HG02973 (cell line): ENCODE measurements at regions not wholly inside any gene's neighbourhood (a gene's known extent, or its start where the extent isn't known, plus 50 kb on each side); places are given as distances from the start of the nearest gene placed in this dataset.

Experiments used
- ATAC-seq: cut with Tn5 transposase; IDR thresholded peaks from one replicate; pipeline ENCODE4 v1.9.1; 2021; ENCODE audit warnings: moderate library complexity; ENCODE audit not compliant: unreplicated experiment

DNA sequence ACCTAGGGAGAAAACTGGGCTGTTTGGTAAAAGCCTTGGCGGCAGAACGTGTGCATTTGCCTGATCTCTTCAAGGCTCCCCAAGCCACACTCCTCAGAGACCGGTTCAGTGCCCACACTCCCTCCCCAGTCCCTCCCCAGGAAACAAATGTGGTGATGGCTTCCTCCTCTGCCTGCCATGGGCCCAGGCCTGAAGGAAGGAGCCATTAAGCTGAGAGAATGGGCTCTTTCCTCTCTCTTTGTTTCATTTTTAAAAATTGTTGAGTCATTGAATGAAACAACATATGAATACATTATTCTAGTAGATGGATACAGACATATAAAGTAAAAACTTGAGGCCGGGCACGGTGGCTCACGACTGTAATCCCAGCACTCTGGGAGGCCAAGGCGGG lies 50.6 kb upstream of the YWHAQ start:
- no peak for ATAC-seq

DNA sequence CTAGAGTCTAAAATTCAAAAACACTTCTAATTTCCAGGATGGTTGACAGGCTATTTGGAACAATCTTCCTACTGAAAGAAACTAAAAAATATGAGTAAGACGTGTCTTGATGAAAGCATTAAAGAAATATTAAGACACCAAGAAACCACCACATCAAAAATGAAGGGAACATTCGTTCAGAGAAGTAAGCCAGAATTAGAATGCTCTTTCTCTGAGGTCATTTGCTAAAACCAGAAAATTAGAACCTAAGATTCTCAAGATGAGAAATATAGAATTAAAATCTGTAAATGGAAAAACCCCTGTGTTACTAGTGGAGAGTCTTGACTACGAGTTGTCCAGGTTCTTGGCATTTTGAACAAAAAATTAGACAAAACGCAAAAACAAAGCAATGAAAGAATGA lies 54.8 kb upstream of the YWHAQ start:
- no peak for ATAC-seq

DNA sequence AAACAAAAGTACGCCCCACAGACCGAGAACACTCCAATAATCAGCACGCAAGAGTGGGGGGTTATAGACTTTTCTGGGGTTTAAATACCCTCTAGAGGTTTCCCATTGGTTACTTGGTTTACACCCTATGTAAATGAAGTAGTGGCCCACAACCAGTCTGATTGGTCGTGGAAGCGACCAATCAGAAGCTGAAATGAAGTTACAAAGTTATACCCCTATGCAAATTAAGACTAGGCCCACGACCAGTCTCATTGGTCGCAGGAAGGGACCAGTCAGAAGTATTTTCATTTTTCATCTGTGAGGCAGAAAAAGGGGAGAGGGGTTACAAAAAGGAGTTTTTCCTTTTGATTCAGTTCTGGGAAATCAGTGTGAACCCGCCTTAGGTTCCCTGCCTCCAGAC lies 55.3 kb upstream of the YWHAQ start:
- ATAC-seq = no peak

DNA sequence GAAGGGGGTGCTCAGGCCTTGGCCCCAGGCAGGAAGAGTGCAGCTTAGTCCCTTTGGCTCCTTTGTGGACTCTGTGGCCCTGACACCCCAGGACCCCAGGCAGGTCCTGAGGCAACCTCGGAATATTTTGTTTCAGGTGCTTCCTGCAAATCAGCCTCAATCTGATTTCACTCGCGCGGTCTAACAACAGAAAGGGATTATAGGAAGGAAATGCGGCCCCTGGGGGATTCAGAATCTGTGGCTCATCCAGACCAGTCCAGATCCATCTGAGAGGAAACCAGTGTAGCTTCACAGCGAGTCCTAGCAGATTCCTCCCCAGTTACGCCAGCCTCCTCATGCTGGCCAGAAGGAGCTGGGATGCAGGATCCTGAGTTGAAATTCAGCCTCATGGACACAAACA lies 59.5 kb upstream of the YWHAQ start:
- no peak for ATAC-seq

DNA sequence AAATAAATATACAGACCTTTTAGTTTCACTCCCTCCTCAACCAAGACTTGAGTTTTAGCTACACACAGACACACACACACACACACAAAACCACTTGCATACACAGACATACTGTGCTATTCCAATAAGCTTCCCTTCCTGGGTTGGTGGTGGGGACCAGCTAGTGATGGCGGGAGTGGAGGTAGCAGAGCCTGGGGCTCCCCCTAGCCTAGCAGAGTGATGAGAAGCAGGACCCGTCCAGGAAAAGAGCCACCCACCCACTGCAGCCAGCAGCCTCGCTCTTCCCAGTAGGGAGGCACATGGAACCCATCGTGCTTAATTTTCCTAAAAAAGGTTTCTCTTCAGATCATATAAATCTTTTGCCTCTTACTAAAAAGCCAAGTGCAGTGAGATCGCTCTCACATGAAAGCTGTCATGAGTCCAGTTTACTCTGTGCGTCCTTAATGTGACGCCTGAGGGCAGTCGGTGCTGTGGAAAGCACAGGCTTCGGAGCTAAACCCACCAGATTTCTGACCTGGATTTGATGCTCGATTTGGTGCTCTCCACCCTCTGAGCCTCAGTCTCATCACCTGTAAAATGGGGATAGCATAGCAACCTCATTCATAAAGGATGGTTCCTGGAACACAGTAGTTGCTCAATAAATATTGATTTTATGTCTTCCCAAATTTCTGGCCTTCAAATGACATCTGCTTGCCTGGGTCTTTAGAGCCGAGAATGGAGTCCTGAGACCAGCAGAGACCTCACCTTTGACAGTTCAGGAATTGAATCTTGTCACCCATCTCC lies 60.1 kb upstream of the YWHAQ start:
- no peak for ATAC-seq

GRCh38 chr2:9692456-9693195 lies 61.8 kb upstream of the YWHAQ start:
- no peak for ATAC-seq

DNA sequence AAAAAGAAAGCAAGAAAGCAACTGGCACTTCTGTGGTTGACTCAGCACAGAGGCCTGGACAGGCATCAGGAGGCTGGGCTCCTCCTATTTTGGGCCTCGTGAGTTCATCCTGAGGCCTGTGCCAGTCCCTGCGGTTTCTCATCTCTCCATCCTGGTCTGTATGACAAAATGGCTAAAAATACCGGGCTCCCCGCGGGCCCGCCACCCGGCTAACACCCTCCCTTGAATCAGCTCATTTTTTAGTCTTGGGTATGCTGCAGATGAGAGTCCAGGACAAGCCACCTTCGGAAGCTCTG lies 62.3 kb upstream of the YWHAQ start:
- ATAC-seq = no peak

- no peak for ATAC-seq
Measured at GRCh38 chr2:9693646-9694045, 62.8 kb upstream of the YWHAQ start.

DNA sequence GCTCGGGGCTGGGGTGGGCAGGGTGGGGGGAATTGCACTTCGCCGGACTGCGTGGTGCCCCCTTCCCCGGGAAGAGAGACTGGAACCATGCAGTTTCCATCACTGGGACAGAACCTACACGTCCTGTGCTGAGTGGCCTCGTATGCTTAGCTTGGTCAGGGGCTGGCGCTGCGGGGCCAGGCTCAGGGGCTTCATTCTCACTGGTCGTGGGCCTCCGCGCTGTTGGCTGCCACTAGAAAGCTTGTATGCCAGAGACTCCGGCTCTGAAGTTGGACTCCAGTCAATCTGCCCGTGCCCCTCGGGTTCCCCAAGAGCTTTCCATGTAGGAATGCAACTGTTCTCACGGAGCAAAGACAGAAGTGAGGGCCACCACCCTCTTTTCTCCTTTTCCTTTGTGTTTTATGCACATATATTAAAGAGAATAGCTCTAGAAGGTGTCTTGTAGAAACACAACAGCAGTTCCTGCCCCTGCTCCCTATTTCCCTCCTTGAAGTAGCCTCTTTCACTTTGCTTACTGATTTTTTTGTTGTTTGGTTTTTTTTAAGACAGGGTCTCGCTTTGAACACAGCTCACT lies 64.0 kb upstream of the YWHAQ start:
- no peak for ATAC-seq

- no peak for ATAC-seq
Measured at GRCh38 chr2:9695941-9696340, 65.1 kb upstream of the YWHAQ start.

DNA sequence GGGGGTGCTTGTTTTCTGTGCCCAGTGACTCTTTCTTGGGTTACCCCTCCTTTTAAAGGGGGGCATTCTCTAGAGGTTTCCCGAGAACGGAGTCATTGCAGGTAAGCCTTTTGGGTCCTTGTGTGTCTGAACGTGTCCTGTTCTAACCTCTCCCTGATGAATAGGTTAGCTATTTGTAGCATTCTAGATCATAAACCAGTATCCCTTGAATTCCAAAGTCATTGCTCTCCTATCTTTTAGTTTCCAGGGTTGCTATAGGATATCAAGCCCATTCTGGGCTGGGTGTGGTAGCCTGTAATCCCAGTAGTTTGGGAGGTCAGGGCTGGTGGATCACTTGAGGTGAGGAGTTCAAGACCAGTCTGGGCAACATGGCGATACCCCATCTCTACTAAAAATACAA lies 65.9 kb upstream of the YWHAQ start:
- no peak for ATAC-seq

- ATAC-seq = no peak
Measured at GRCh38 chr2:9697909-9698308, 67.1 kb upstream of the YWHAQ start.

GRCh38 chr2:9699139-9700108 lies 68.6 kb upstream of the YWHAQ start:
- no peak for ATAC-seq

DNA sequence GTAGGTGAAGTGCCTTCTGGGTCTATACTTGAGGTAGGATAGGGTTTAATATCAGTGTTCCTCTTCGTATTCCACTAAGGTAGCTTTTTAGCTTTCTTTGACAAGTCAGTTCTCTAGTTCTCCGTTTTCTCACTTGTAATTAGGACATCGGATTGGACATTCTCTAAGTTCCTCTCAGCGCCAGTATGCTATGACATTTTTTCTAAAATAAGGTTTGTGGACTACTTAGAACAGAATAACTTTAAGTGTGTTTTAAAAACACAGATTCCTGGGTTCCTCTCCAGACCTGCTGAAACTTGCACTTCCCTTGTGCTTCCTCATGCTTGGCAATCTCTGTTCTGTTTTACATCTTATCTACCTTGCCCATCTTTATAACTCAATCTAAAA lies 69.3 kb upstream of the YWHAQ start:
- ATAC-seq = no peak

DNA sequence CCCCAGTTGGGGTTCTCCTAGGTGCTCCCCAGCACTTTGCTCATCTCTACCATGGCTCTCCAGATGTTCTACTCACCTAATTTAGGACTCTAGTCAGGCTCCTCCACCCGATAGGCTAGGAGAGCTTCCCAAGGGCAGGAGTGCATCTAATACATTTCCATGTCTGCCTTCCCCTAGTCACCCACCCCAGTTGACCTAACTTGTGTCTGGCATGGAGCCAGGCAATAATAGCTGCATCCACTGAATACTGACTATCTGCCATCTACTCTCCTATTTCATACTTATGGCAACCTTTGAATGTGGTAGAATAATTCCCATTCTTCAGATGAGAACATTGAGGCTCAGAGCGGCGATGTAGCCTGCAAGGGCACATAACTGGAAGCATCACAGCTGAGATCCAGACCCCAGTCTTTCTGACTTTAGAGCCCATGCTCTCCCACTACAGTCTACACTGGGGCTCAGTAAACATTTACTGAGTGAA lies 71.8 kb upstream of the YWHAQ start:
- no peak for ATAC-seq

- no peak for ATAC-seq
Measured at GRCh38 chr2:9703085-9703678, 72.4 kb upstream of the YWHAQ start.

DNA sequence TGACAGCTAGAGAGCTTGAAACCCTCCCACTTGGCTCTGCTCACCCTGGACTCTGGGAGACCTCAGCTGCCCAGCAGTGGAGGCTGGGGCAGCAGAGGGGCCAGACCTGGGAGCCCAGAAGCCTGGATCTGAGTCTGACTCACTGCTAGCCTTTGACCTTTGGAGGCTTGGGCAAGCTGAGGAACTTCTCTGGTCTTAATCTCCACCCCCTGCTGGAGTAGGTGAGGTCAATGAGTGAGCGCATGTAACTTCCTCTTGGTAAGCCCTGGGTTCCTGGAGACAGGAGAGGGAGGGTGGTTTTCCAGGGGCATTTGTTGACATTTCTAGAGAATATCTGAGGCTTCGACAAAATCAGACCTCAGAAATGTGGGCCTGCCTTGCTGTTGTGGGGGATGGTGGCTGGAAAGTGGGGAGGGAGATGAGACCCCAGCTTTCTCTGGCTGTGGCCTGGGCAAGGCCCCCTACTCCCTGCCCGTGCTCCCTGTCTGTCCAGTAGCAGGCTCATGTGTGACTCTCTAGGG lies 73.0 kb upstream of the YWHAQ start:
- ATAC-seq = no peak

DNA sequence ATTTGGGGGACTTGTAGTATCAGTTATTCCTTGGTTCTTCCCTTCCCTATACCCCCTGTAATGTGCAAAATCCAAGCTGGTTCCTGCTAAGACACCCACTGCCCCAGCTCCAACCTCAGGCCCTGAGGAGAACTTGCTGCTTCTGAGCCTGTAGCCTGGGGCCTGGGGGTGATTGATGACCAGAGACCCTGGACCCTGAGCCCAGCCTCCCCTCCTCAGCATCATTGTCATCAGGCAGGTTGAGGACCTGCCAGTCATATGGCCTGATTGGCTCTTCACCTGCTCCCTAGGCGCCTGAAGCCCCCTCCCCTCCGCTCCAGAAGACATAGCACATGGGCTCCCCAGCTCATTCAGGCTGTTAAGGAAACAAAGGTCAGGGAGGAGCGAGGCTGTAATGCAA lies 73.8 kb upstream of the YWHAQ start:
- ATAC-seq = no peak

DNA sequence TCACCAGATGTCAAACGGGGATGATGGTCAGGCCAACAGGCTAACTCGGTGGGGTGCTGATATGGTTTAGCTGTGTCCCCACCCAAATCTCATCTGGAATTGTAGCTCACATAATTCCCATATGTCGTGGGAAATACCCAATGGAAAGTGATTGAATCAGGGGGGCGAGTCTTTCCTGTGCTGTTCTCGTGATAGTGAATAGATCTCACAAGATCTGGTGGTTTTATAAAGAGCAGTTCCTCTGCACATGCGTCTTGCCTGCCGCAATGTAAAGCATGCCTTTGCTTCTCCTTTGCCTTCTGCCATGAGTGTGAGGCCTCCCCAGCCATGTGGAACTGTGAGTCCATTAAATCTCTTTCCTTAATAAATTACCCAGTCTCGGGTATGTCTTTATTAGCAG lies 74.4 kb upstream of the YWHAQ start:
- ATAC-seq = no peak

DNA sequence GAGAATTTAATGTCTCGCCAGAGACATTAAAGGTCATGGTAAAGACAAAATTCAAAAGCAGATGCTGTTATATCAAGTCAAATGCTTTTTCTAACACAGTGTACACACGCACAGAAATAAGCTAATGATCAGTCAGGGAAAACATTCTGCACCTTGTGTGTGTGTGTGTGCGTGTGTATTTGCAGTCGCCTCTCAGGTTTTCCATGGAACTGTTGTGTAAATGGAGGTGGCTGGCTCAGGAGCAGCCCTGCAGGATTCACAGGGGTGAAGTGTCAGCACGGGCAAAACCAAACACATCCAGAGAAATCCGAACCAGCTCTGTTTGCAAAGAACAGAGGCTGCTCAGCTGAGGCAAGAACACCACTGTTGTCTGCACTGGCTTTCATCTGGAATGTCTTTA lies 76.2 kb upstream of the YWHAQ start:
- ATAC-seq = no peak
